WTC11 (cell line): ENCODE measurements at regions not wholly inside any gene's neighbourhood (a gene's known extent, or its start where the extent isn't known, plus 50 kb on each side); places are given as distances from the start of the nearest gene placed in this dataset.

Experiments used
- FOXK1 ChIP-seq: sonication (generic); formaldehyde crosslinking; IDR thresholded peaks from 2 replicates; pipeline ENCODE4 v1.8.0; 2022; ENCODE audit warnings: mild to moderate bottlenecking, moderate library complexity, missing genetic modification reagents
- NFYB ChIP-seq: sonication (generic); formaldehyde crosslinking; conservative IDR thresholded peaks from 2 replicates; pipeline ENCODE4 v1.8.0; 2022; ENCODE audit warnings: low read depth, missing genetic modification reagents
- NR2C2 ChIP-seq: sonication (generic); formaldehyde crosslinking; IDR thresholded peaks from 2 replicates; pipeline ENCODE4 v1.8.0; 2022; ENCODE audit warnings: mild to moderate bottlenecking, missing genetic modification reagents
- PRRX2 ChIP-seq: fragments of 250-450 bp; sonication (Bioruptor Pico); IDR thresholded peaks from 2 replicates; pipeline ENCODE4 v1.8.0; 2021; ENCODE audit warnings: mild to moderate bottlenecking
- TCF7 ChIP-seq: sonication (generic); formaldehyde crosslinking; IDR thresholded peaks from 2 replicates; pipeline ENCODE4 v1.8.0; 2022; ENCODE audit warnings: mild to moderate bottlenecking, low read depth, missing genetic modification reagents, moderate library complexity
- ZBTB21 ChIP-seq: sonication (generic); formaldehyde crosslinking; IDR thresholded peaks from 2 replicates; pipeline ENCODE4 v1.8.1; 2023; ENCODE audit warnings: mild to moderate bottlenecking, missing genetic modification reagents, borderline replicate concordance
- TF ChIP-seq, protein P1 (sequence below): fragments of 200-600 bp; IDR thresholded peaks from 2 replicates; pipeline ENCODE4 v1.8.0; 2022; ENCODE audit warnings: antibody characterized with exemption
- TF ChIP-seq, protein P2 (sequence below): sonication (generic); formaldehyde crosslinking; conservative IDR thresholded peaks from 2 replicates; pipeline ENCODE4 v1.8.1; 2022; ENCODE audit warnings: mild to moderate bottlenecking, missing genetic modification reagents
- TF ChIP-seq, protein P3 (sequence below): sonication (generic); formaldehyde crosslinking; IDR thresholded peaks from 2 replicates; pipeline ENCODE4 v1.8.1; 2023; ENCODE audit warnings: mild to moderate bottlenecking, missing genetic modification reagents, moderate library complexity

DNA sequence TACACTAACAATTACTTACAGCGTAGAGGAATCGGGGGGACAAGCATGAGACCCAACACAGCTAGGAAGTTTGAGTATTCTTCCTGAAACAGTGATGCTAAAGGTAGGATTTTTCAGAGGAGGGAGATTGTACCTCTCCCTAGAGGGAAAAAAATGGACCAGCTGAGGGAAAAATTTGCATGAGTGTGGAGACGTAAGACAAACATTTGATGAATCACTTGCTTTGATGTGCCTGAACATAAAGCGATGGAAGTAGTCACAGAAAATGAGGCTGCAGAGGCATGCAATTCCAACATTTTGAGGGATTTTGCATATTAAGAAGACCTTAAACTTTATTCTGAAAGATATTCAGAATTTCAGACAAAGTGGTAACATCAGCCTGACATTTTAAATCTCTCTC lies 102.2 kb downstream of the COL6A6 start:
- TF ChIP-seq, protein P1, sequence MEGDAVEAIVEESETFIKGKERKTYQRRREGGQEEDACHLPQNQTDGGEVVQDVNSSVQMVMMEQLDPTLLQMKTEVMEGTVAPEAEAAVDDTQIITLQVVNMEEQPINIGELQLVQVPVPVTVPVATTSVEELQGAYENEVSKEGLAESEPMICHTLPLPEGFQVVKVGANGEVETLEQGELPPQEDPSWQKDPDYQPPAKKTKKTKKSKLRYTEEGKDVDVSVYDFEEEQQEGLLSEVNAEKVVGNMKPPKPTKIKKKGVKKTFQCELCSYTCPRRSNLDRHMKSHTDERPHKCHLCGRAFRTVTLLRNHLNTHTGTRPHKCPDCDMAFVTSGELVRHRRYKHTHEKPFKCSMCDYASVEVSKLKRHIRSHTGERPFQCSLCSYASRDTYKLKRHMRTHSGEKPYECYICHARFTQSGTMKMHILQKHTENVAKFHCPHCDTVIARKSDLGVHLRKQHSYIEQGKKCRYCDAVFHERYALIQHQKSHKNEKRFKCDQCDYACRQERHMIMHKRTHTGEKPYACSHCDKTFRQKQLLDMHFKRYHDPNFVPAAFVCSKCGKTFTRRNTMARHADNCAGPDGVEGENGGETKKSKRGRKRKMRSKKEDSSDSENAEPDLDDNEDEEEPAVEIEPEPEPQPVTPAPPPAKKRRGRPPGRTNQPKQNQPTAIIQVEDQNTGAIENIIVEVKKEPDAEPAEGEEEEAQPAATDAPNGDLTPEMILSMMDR: no peak
- TF ChIP-seq NR2C2 (CRISPR knock-in tag) (no peak), PRRX2 (CRISPR knock-in tag) (no peak), TCF7 (CRISPR knock-in tag) (no peak), NFYB (CRISPR knock-in tag) (no peak), FOXK1 (no peak), ZBTB21 (CRISPR knock-in tag) (no peak)
- TF ChIP-seq, protein P2, sequence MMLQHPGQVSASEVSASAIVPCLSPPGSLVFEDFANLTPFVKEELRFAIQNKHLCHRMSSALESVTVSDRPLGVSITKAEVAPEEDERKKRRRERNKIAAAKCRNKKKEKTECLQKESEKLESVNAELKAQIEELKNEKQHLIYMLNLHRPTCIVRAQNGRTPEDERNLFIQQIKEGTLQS (CRISPR knock-in tag): no peak
- TF ChIP-seq, protein P3, sequence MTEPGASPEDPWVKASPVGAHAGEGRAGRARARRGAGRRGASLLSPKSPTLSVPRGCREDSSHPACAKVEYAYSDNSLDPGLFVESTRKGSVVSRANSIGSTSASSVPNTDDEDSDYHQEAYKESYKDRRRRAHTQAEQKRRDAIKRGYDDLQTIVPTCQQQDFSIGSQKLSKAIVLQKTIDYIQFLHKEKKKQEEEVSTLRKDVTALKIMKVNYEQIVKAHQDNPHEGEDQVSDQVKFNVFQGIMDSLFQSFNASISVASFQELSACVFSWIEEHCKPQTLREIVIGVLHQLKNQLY (CRISPR knock-in tag): no peak
